ENCODE measurements at regions not wholly inside any gene's neighbourhood (a gene's known extent, or its start where the extent isn't known, plus 50 kb on each side); places are given as distances from the start of the nearest gene placed in this dataset.

DNA sequence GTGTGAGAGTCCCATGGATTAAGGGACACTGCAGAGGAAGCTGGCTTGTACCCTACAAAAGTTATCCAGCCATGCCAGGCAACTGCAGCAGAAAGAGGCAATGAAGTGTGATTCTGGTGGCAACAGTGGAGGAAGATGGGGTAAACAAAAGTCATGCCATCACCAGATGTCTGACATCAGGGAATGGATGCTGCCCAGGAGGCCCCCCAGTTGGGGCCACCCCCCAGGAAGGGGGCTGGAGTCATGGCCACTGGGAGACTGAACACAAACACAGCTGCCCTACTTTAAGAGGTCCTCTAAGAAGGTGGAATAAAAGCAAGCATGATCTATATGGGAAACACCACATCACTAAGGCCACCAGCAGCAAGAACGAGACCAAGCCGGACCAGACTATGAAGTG lies 235.3 kb downstream of the KLF12 start:
- TF ChIP-seq, protein P1, sequence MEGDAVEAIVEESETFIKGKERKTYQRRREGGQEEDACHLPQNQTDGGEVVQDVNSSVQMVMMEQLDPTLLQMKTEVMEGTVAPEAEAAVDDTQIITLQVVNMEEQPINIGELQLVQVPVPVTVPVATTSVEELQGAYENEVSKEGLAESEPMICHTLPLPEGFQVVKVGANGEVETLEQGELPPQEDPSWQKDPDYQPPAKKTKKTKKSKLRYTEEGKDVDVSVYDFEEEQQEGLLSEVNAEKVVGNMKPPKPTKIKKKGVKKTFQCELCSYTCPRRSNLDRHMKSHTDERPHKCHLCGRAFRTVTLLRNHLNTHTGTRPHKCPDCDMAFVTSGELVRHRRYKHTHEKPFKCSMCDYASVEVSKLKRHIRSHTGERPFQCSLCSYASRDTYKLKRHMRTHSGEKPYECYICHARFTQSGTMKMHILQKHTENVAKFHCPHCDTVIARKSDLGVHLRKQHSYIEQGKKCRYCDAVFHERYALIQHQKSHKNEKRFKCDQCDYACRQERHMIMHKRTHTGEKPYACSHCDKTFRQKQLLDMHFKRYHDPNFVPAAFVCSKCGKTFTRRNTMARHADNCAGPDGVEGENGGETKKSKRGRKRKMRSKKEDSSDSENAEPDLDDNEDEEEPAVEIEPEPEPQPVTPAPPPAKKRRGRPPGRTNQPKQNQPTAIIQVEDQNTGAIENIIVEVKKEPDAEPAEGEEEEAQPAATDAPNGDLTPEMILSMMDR (conservative IDR thresholded peaks at IDR 0.05; ENCODE audit: low read depth, low read length) = no peak
- TF ChIP-seq MAFK (IDR thresholded peaks at IDR 0.05; ENCODE audit: low read depth, low read length) = no peak
- TF ChIP-seq, protein P2, sequence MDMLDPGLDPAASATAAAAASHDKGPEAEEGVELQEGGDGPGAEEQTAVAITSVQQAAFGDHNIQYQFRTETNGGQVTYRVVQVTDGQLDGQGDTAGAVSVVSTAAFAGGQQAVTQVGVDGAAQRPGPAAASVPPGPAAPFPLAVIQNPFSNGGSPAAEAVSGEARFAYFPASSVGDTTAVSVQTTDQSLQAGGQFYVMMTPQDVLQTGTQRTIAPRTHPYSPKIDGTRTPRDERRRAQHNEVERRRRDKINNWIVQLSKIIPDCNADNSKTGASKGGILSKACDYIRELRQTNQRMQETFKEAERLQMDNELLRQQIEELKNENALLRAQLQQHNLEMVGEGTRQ (IDR thresholded peaks at IDR 0.05; ENCODE audit: low read depth, low read length) = no peak
- no peak for TF ChIP-seq RFX5 (IDR thresholded peaks at IDR 0.05; ENCODE audit: low read depth, low read length)
- TF ChIP-seq CEBPB (IDR thresholded peaks at IDR 0.05; ENCODE audit: low read depth, low read length) = no peak
- no peak for TF ChIP-seq MXI1 (IDR thresholded peaks at IDR 0.05; ENCODE audit: borderline replicate concordance, low read depth, low read length)
